Keratinocyte (primary cell): ENCODE measurements at regions not wholly inside any gene's neighbourhood (a gene's known extent, or its start where the extent isn't known, plus 50 kb on each side); places are given as distances from the start of the nearest gene placed in this dataset.
"Not testable (repeated sequence)": the region's sequence is repeated elsewhere in the genome, so short reads cannot be mapped to it uniquely, and the experiment has no call there.

Experiments
- DNase-seq: peaks from one replicate; pipeline ENCODE4 v3.0.0-alpha.2; 2011; ENCODE audit warnings: low read depth, missing footprints, low spot score
- FAIRE-seq: peaks from 2 replicates; lab custom pipeline; 2011; peaks lifted over from hg19 to GRCh38; lab: Jason Lieb, UNC
- H2AFZ ChIP-seq: 2 replicates; pipeline ENCODE4 v1.6.0; 2012; ENCODE audit warnings: low read length, control low read depth, inconsistent platforms; ENCODE audit not compliant: control insufficient read depth
- H3K27ac ChIP-seq: 2 replicates; pipeline ENCODE4 v1.5.1; 2011; ENCODE audit warnings: low read length; ENCODE audit not compliant: control insufficient read depth, insufficient read depth
- H3K27me3 ChIP-seq: 3 replicates; pipeline ENCODE4 v1.6.0; 2011; ENCODE audit warnings: low read length; ENCODE audit not compliant: control insufficient read depth, insufficient read depth; ENCODE audit errors: extremely low read depth
- H3K36me3 ChIP-seq, 2 experiments: 2 replicates in 1 of 2; 3 replicates in 1 of 2; pipeline ENCODE4 v1.5.1; 2011; ENCODE audit warnings: low read length in 2 of 2, mild to moderate bottlenecking in 1 of 2; ENCODE audit not compliant: control insufficient read depth in 2 of 2, insufficient read depth in 2 of 2; ENCODE audit errors: extremely low read depth in 1 of 2
- H3K4me1 ChIP-seq: 3 replicates; pipeline ENCODE4 v1.5.1; 2011; ENCODE audit warnings: low read length; ENCODE audit not compliant: control insufficient read depth, insufficient read depth; ENCODE audit errors: extremely low read depth
- H3K4me2 ChIP-seq: 3 replicates; pipeline ENCODE4 v1.6.0; 2011; ENCODE audit warnings: low read depth, low read length; ENCODE audit not compliant: control insufficient read depth, insufficient read depth; ENCODE audit errors: extremely low read depth
- H3K4me3 ChIP-seq, 3 experiments: fragments of 200-600 bp in 1 of 3; sonication (generic) in 1 of 3; 2 replicates in 2 of 3; 3 replicates in 1 of 3; pipeline ENCODE4 v1.5.1; 2011 to 2016; ENCODE audit warnings: low read length in 3 of 3, mild to moderate bottlenecking in 3 of 3, control low read depth in 2 of 3, inconsistent platforms in 1 of 3, low read depth in 1 of 3, mixed read lengths in 1 of 3, mixed run types in 1 of 3, moderate library complexity in 1 of 3; ENCODE audit not compliant: control insufficient read depth in 2 of 3, insufficient read depth in 2 of 3; ENCODE audit errors: extremely low read depth in 1 of 3
- H3K79me2 ChIP-seq: 2 replicates; pipeline ENCODE4 v1.6.0; 2012; ENCODE audit warnings: low read length; ENCODE audit not compliant: control insufficient read depth, insufficient read depth
- H3K9ac ChIP-seq: 3 replicates; pipeline ENCODE4 v1.6.0; 2011; ENCODE audit warnings: low read length; ENCODE audit not compliant: control insufficient read depth, insufficient read depth; ENCODE audit errors: extremely low read depth
- H3K9me1 ChIP-seq: 3 replicates; pipeline ENCODE4 v1.6.0; 2011; ENCODE audit warnings: low read length; ENCODE audit not compliant: control insufficient read depth, insufficient read depth; ENCODE audit errors: extremely low read depth
- H3K9me3 ChIP-seq: 2 replicates; pipeline ENCODE4 v1.5.1; 2012; ENCODE audit warnings: low read depth, low read length; ENCODE audit not compliant: control insufficient read depth
- H4K20me1 ChIP-seq: 3 replicates; pipeline ENCODE4 v1.6.0; 2011; ENCODE audit warnings: low read length; ENCODE audit not compliant: control insufficient read depth, insufficient read depth; ENCODE audit errors: extremely low read depth
- CTCF ChIP-seq, 3 experiments: IDR thresholded peaks in 1 of 3; conservative IDR thresholded peaks in 1 of 3; optimal IDR thresholded peaks in 1 of 3; 2 replicates in 2 of 3; 3 replicates in 1 of 3; pipeline versions ENCODE3 to v1.5.1; 2011; ENCODE audit warnings: low read length in 3 of 3, mild to moderate bottlenecking in 3 of 3, moderate library complexity in 2 of 3, control low read depth in 1 of 3, inconsistent platforms in 1 of 3; ENCODE audit not compliant: insufficient read depth in 2 of 3; ENCODE audit errors: extremely low read depth in 1 of 3
- EZH2 ChIP-seq: IDR thresholded peaks from one replicate; pipeline ENCODE4 v1.6.1; 2012; ENCODE audit warnings: inconsistent platforms, mild to moderate bottlenecking, low read length, moderate library complexity
- dilution Hi-C: fragments of 300-500 bp; cut with MboI; formaldehyde crosslinking; loops from one replicate; pipeline ENCODE4 v1.7.0; 2020; ENCODE audit warnings: low sequenced_read_pairs; ENCODE audit not compliant: extremely low pct_ligation_motif_present

GRCh38 chr1:101444873-101445618 is 208.2 kb downstream of the S1PR1 start:
- no peak overlapping the region for H3K4me2 ChIP-seq
- no peak overlapping the region for H3K27ac ChIP-seq
- H3K9ac ChIP-seq: no peak overlapping the region
- H3K9me1 ChIP-seq: no peaks in the 10 kb centered on the region
- dilution Hi-C loops: no loop called here
- TF ChIP-seq EZH2: no peak
- no peak for TF ChIP-seq CTCF (optimal IDR thresholded peaks at IDR 0.05 in 1 of 3, IDR thresholded peaks at IDR 0.05 in 1 of 3, conservative IDR thresholded peaks at IDR 0.05 in 1 of 3; ENCODE audit: extremely low read depth in 1 of 3, insufficient read depth in 2 of 3, low read length in 3 of 3)
- no peak overlapping the region for H3K4me3 ChIP-seq
- no peaks in the 10 kb centered on the region for H3K9me3 ChIP-seq
- no peaks in the 10 kb centered on the region for H3K36me3 ChIP-seq
- H4K20me1 ChIP-seq: no peaks in the 10 kb centered on the region
- no peaks in the 10 kb centered on the region for H3K79me2 ChIP-seq
- no peaks in the 10 kb centered on the region for H3K27me3 ChIP-seq
- FAIRE-seq (no peak), DNase-seq (no peak)
- no peak overlapping the region for H2AFZ ChIP-seq
- no peaks in the 10 kb centered on the region for H3K4me1 ChIP-seq

- Histone ChIP-seq H3K9me3 (no peaks in the 10 kb centered on the region), H3K4me3 (no peak overlapping the region), H3K9ac (no peak overlapping the region), H3K4me1 (no peaks in the 10 kb centered on the region), H4K20me1 (no peaks in the 10 kb centered on the region), H3K27ac (no peak overlapping the region), H2AFZ (no peak overlapping the region), H3K79me2 (no peaks in the 10 kb centered on the region), H3K27me3 (no peaks in the 10 kb centered on the region), H3K4me2 (no peak overlapping the region), H3K9me1 (no peaks in the 10 kb centered on the region), H3K36me3 (no peaks in the 10 kb centered on the region)
- dilution Hi-C loops: no loop called here
- no peak for TF ChIP-seq EZH2
- no peak for TF ChIP-seq CTCF (optimal IDR thresholded peaks at IDR 0.05 in 1 of 3, IDR thresholded peaks at IDR 0.05 in 1 of 3, conservative IDR thresholded peaks at IDR 0.05 in 1 of 3; ENCODE audit: extremely low read depth in 1 of 3, insufficient read depth in 2 of 3, low read length in 3 of 3)
- FAIRE-seq: no peak
- DNase-seq: no peak
Measured at GRCh38 chr1:101448018-101448417, 211.2 kb downstream of the S1PR1 start.

GRCh38 chr1:101450691-101451090 is 213.9 kb downstream of the S1PR1 start:
- H3K9me3 ChIP-seq, H3K36me3 ChIP-seq, H3K4me3 ChIP-seq, H3K9me1 ChIP-seq, H2AFZ ChIP-seq, H3K79me2 ChIP-seq, H3K4me1 ChIP-seq, H3K27me3 ChIP-seq, DNase-seq, H3K9ac ChIP-seq, FAIRE-seq, H3K4me2 ChIP-seq, dilution Hi-C loops, H4K20me1 ChIP-seq, H3K27ac ChIP-seq: not testable (repeated sequence)
